CD4-positive, CD25-positive, alpha-beta regulatory T cell (primary cell): ENCODE measurements at regions not wholly inside any gene's neighbourhood (a gene's known extent, or its start where the extent isn't known, plus 50 kb on each side); places are given as distances from the start of the nearest gene placed in this dataset.
A peak's percentile ranks its signal among the peaks of the same experiment; 100 is the strongest.
"Not testable (repeated sequence)": the region's sequence is repeated elsewhere in the genome, so short reads cannot be mapped to it uniquely, and the experiment has no call there.

Source experiments
- ATAC-seq, 2 donors: fragments of 150-1000 bp; cut with Tn5 transposase; one replicate each; pipeline ENCODE4 v1.10.0; 2021; ENCODE audit warnings: low read depth in 2 of 2, moderate number of reproducible peaks in 2 of 2, moderate library complexity in 1 of 2
- DNase-seq, 3 donors: peaks; one replicate each; pipeline versions ENCODE4 v3.0.0 to v3.0.0-alpha.2; 2012 to 2022; ENCODE audit warnings: mixed read lengths in 1 of 3
- H3K27ac ChIP-seq: one replicate; pipeline ENCODE4 v1.7.0; 2013; ENCODE audit warnings: mild to moderate bottlenecking, low read length; ENCODE audit not compliant: insufficient read depth, poor library complexity, severe bottlenecking
- H3K27me3 ChIP-seq: one replicate; pipeline ENCODE4 v1.7.0; 2013; ENCODE audit warnings: low read length; ENCODE audit not compliant: control insufficient read depth, insufficient read depth
- H3K36me3 ChIP-seq: one replicate; pipeline ENCODE4 v1.7.0; 2013; ENCODE audit warnings: mild to moderate bottlenecking, low read length, moderate library complexity; ENCODE audit not compliant: control insufficient read depth, insufficient read depth
- H3K4me1 ChIP-seq: 2 replicates; pipeline ENCODE4 v1.7.0; 2013; ENCODE audit warnings: mild to moderate bottlenecking, low read length; ENCODE audit not compliant: insufficient read depth, control insufficient read depth, poor library complexity, severe bottlenecking
- H3K4me3 ChIP-seq: one replicate; pipeline ENCODE4 v1.7.0; 2013; ENCODE audit warnings: low read depth, mild to moderate bottlenecking, low read length, moderate library complexity
- H3K9me3 ChIP-seq, 2 experiments: 1 replicate in 1 of 2; 2 replicates in 1 of 2; pipeline ENCODE4 v1.7.0; 2013; ENCODE audit warnings: low read length in 2 of 2, mild to moderate bottlenecking in 1 of 2, moderate library complexity in 1 of 2; ENCODE audit not compliant: control insufficient read depth in 2 of 2
- H3K27ac Mint-ChIP-seq, 3 donors: one replicate each; pipeline ENCODE4 v1.8.0; 2020 to 2022; ENCODE audit warnings: mild to moderate bottlenecking in 3 of 3, mixed read lengths in 3 of 3, moderate library complexity in 2 of 3
- H3K27me3 Mint-ChIP-seq: one replicate; pipeline ENCODE4 v1.8.0; 2022; ENCODE audit warnings: mild to moderate bottlenecking, mixed read lengths
- H3K36me3 Mint-ChIP-seq: one replicate; pipeline ENCODE4 v1.8.0; 2020; ENCODE audit warnings: mixed read lengths
- H3K4me1 Mint-ChIP-seq, 4 donors: one replicate each; pipeline ENCODE4 v1.8.0; 2020 to 2022; ENCODE audit warnings: mixed read lengths in 4 of 4, mild to moderate bottlenecking in 1 of 4
- H3K4me3 Mint-ChIP-seq, 4 donors: one replicate each; pipeline ENCODE4 v1.8.0; 2020 to 2022; ENCODE audit warnings: mild to moderate bottlenecking in 4 of 4, mixed read lengths in 4 of 4, moderate library complexity in 3 of 4
- H3K9me3 Mint-ChIP-seq, 7 donors: one replicate each; pipeline ENCODE4 v1.8.0; 2020 to 2022; ENCODE audit warnings: mixed read lengths in 7 of 7, mild to moderate bottlenecking in 3 of 7, moderate library complexity in 2 of 7

- not testable (repeated sequence) for H3K4me1 Mint-ChIP-seq, H3K4me1 ChIP-seq, H3K27ac ChIP-seq, H3K27ac Mint-ChIP-seq, H3K27me3 ChIP-seq, H3K36me3 ChIP-seq, H3K9me3 Mint-ChIP-seq, H3K36me3 Mint-ChIP-seq, H3K27me3 Mint-ChIP-seq, ATAC-seq, H3K9me3 ChIP-seq, H3K4me3 Mint-ChIP-seq, DNase-seq
- H3K4me3 ChIP-seq, result peak overlapping the region; percentile 41
Observed at GRCh38 chr2:185424958-185425629, 313.5 kb upstream of the FSIP2 start.

- no peak for DNase-seq
- Mint-ChIP-seq H3K27ac (no peak overlapping the region), H3K36me3 (no peaks in the 10 kb centered on the region), H3K4me3 (no peak overlapping the region), H3K9me3 (peaks cover 0 to 11% (median 2%) of the 10 kb centered on the region in 7 donors), H3K4me1 (no peaks in the 10 kb centered on the region), H3K27me3 (no peaks in the 10 kb centered on the region)
- no peaks in the 10 kb centered on the region for H3K27me3 ChIP-seq
- no peaks in the 10 kb centered on the region for H3K36me3 ChIP-seq
- no peak overlapping the region for H3K27ac ChIP-seq
- ATAC-seq, result no peak
- no peak overlapping the region for H3K4me3 ChIP-seq
- no peaks in the 10 kb centered on the region for H3K4me1 ChIP-seq
- peaks cover 0 to 2% of the 10 kb centered on the region in 2 experiments for H3K9me3 ChIP-seq
Observed at GRCh38 chr2:185428000-185428399, 310.6 kb upstream of the FSIP2 start.

- DNase-seq, result no peak
Observed at GRCh38 chr2:185433824-185434223, 304.8 kb upstream of the FSIP2 start.

GRCh38 chr2:185436787-185437372 is 301.7 kb upstream of the FSIP2 start:
- Histone ChIP-seq H3K4me1 (no peaks in the 10 kb centered on the region), H3K4me3 (no peak overlapping the region), H3K36me3 (no peaks in the 10 kb centered on the region), H3K27ac (no peak overlapping the region), H3K27me3 (no peaks in the 10 kb centered on the region), H3K9me3 (no peaks in the 10 kb centered on the region)
- H3K9me3 Mint-ChIP-seq, result peaks cover 0 to 7% (median 3%) of the 10 kb centered on the region in 7 donors
- H3K36me3 Mint-ChIP-seq, result no peaks in the 10 kb centered on the region
- no peaks in the 10 kb centered on the region for H3K27me3 Mint-ChIP-seq
- no peak for DNase-seq
- H3K27ac Mint-ChIP-seq, result no peak overlapping the region
- ATAC-seq, result no peak
- H3K4me3 Mint-ChIP-seq, result no peak overlapping the region
- H3K4me1 Mint-ChIP-seq, result no peaks in the 10 kb centered on the region

More at GRCh38 chr2:185433824-185434223, 304.8 kb upstream of the FSIP2 start:
- Mint-ChIP-seq H3K4me1 (no peaks in the 10 kb centered on the region), H3K9me3 (peaks cover 0 to 7% (median 3%) of the 10 kb centered on the region in 7 donors), H3K27me3 (no peaks in the 10 kb centered on the region), H3K4me3 (no peak overlapping the region), H3K27ac (no peak overlapping the region), H3K36me3 (no peaks in the 10 kb centered on the region)
- no peak for ATAC-seq
- Histone ChIP-seq H3K4me1 (no peaks in the 10 kb centered on the region), H3K9me3 (no peaks in the 10 kb centered on the region), H3K4me3 (no peak overlapping the region), H3K27ac (no peak overlapping the region), H3K36me3 (no peaks in the 10 kb centered on the region), H3K27me3 (no peaks in the 10 kb centered on the region)

GRCh38 chr2:185441486-185442005 is 297.1 kb upstream of the FSIP2 start:
- Histone ChIP-seq H3K27ac (no peak overlapping the region), H3K36me3 (no peaks in the 10 kb centered on the region), H3K27me3 (no peaks in the 10 kb centered on the region), H3K9me3 (no peaks in the 10 kb centered on the region), H3K4me3 (no peak overlapping the region), H3K4me1 (no peaks in the 10 kb centered on the region)
- no peaks in the 10 kb centered on the region for H3K36me3 Mint-ChIP-seq
- no peaks in the 10 kb centered on the region for H3K27me3 Mint-ChIP-seq
- no peaks in the 10 kb centered on the region for H3K4me1 Mint-ChIP-seq
- no peak overlapping the region for H3K27ac Mint-ChIP-seq
- no peak for DNase-seq
- no peak for ATAC-seq
- peaks cover 0 to 2% (median 0%) of the 10 kb centered on the region in 7 donors for H3K9me3 Mint-ChIP-seq
- no peak overlapping the region for H3K4me3 Mint-ChIP-seq

- DNase-seq, result no peak
- Histone ChIP-seq H3K27me3 (no peaks in the 10 kb centered on the region), H3K4me3 (no peak overlapping the region), H3K4me1 (no peaks in the 10 kb centered on the region), H3K36me3 (no peaks in the 10 kb centered on the region), H3K27ac (no peak overlapping the region), H3K9me3 (no peaks in the 10 kb centered on the region)
- Mint-ChIP-seq H3K36me3 (no peaks in the 10 kb centered on the region), H3K9me3 (peaks cover 0 to 25% (median 5%) of the 10 kb centered on the region in 7 donors), H3K27ac (no peak overlapping the region), H3K4me3 (no peak overlapping the region), H3K27me3 (no peaks in the 10 kb centered on the region), H3K4me1 (no peaks in the 10 kb centered on the region)
- no peak for ATAC-seq
Observed at GRCh38 chr2:185456517-185456916, 282.1 kb upstream of the FSIP2 start.

- ATAC-seq, result no peak
- H3K4me3 Mint-ChIP-seq, result no peak overlapping the region
- H3K27ac Mint-ChIP-seq, result no peak overlapping the region
- no peaks in the 10 kb centered on the region for H3K27me3 ChIP-seq
- no peaks in the 10 kb centered on the region for H3K36me3 Mint-ChIP-seq
- H3K27ac ChIP-seq, result no peak overlapping the region
- H3K27me3 Mint-ChIP-seq, result no peaks in the 10 kb centered on the region
- DNase-seq, result no peak
- H3K36me3 ChIP-seq, result no peaks in the 10 kb centered on the region
- H3K4me1 Mint-ChIP-seq, result no peaks in the 10 kb centered on the region
- no peak overlapping the region for H3K4me3 ChIP-seq
- no peaks in the 10 kb centered on the region for H3K9me3 ChIP-seq
- peaks cover 0 to 9% (median 2%) of the 10 kb centered on the region in 7 donors for H3K9me3 Mint-ChIP-seq
- H3K4me1 ChIP-seq, result no peaks in the 10 kb centered on the region
Observed at GRCh38 chr2:185463481-185463880, 275.1 kb upstream of the FSIP2 start.

- Histone ChIP-seq H3K4me3 (no peak overlapping the region), H3K27me3 (no peaks in the 10 kb centered on the region), H3K27ac (no peak overlapping the region), H3K9me3 (no peaks in the 10 kb centered on the region), H3K36me3 (no peaks in the 10 kb centered on the region), H3K4me1 (no peaks in the 10 kb centered on the region)
- DNase-seq (no peak), ATAC-seq (no peak)
- H3K4me3 Mint-ChIP-seq, result no peak overlapping the region
- H3K4me1 Mint-ChIP-seq, result no peaks in the 10 kb centered on the region
- no peaks in the 10 kb centered on the region for H3K27me3 Mint-ChIP-seq
- no peak overlapping the region for H3K27ac Mint-ChIP-seq
- H3K9me3 Mint-ChIP-seq, result peaks cover 1 to 9% (median 3%) of the 10 kb centered on the region in 7 donors
- no peaks in the 10 kb centered on the region for H3K36me3 Mint-ChIP-seq
Observed at GRCh38 chr2:185466915-185467314, 271.7 kb upstream of the FSIP2 start.
